GM12864 (cell line): ENCODE measurements at regions not wholly inside any gene's neighbourhood (a gene's known extent, or its start where the extent isn't known, plus 50 kb on each side); places are given as distances from the start of the nearest gene placed in this dataset.

Experiments
- DNase-seq: peaks from one replicate; pipeline ENCODE4 v3.0.0-alpha.2; 2011; ENCODE audit warnings: low read depth
- H3K4me3 ChIP-seq: 2 replicates; pipeline ENCODE4 v1.5.1; 2011; ENCODE audit warnings: mild to moderate bottlenecking, low read depth, low read length, control low read depth
- CTCF ChIP-seq: IDR thresholded peaks from 2 replicates; pipeline ENCODE4 v1.5.1; 2011; ENCODE audit warnings: low read depth, mild to moderate bottlenecking, moderate library complexity, low read length, control low read depth, inconsistent platforms; ENCODE audit errors: missing control alignments

GRCh38 chr9:28413471-28413870 lies 840.2 kb upstream of the C9orf72 start:
- DNase-seq = no peak
- no peak overlapping the region for H3K4me3 ChIP-seq
- no peak for TF ChIP-seq CTCF

- DNase-seq = no peak
- no peak overlapping the region for H3K4me3 ChIP-seq
- no peak for TF ChIP-seq CTCF
Measured at GRCh38 chr9:28423255-28423654, 850.0 kb upstream of the C9orf72 start.

- TF ChIP-seq CTCF = no peak
- no peak for DNase-seq
- H3K4me3 ChIP-seq = no peak overlapping the region
Measured at GRCh38 chr9:28435456-28435855, 862.2 kb upstream of the C9orf72 start.

- TF ChIP-seq CTCF = no peak
- H3K4me3 ChIP-seq = no peak overlapping the region
- DNase-seq = no peak
Measured at GRCh38 chr9:28439688-28440087, 866.4 kb upstream of the C9orf72 start.

GRCh38 chr9:28443461-28443860 lies 870.2 kb upstream of the C9orf72 start:
- H3K4me3 ChIP-seq = no peak overlapping the region
- no peak for TF ChIP-seq CTCF
- no peak for DNase-seq

- no peak overlapping the region for H3K4me3 ChIP-seq
- no peak for TF ChIP-seq CTCF
- DNase-seq = no peak
Measured at GRCh38 chr9:28444637-28445036, 871.4 kb upstream of the C9orf72 start.

- no peak overlapping the region for H3K4me3 ChIP-seq
- no peak for TF ChIP-seq CTCF
- DNase-seq = no peak
Measured at GRCh38 chr9:28445211-28445610, 871.9 kb upstream of the C9orf72 start.
